Body of pancreas (tissue), 4 donors: ENCODE measurements at regions not wholly inside any gene's neighbourhood (a gene's known extent, or its start where the extent isn't known, plus 50 kb on each side); places are given as distances from the start of the nearest gene placed in this dataset.
"Not testable (repeated sequence)": the region's sequence is repeated elsewhere in the genome, so short reads cannot be mapped to it uniquely, and the experiment has no call there.

ENCODE experiments used
- CTCF ChIP-seq, 7 experiments: fragments of 450-650 bp in 4 of 7; fragments of 200-600 bp in 3 of 7; sonication (generic) in 3 of 7; IDR thresholded peaks; one replicate each; pipeline ENCODE4 v1.5.1; 2016 to 2019; ENCODE audit warnings: antibody characterized with exemption in 7 of 7
- POLR2A ChIP-seq, 3 donors: fragments of 450-650 bp; IDR thresholded peaks; one replicate each; pipeline ENCODE4 v1.6.1; 2016; ENCODE audit warnings: antibody characterized with exemption in 3 of 3, mild to moderate bottlenecking in 2 of 3

GRCh38 chr16:21510869-21511255 lies 88.5 kb upstream of the METTL9 start:
- not testable (repeated sequence) for TF ChIP-seq CTCF, POLR2A (IDR thresholded peaks at IDR 0.05)
